ENCODE measurements at regions not wholly inside any gene's neighbourhood (a gene's known extent, or its start where the extent isn't known, plus 50 kb on each side); places are given as distances from the start of the nearest gene placed in this dataset.

- Histone ChIP-seq H3K27ac (no peak overlapping the region), H3K4me2 (no peak overlapping the region), H3K79me2 (ENCODE audit: low read depth) (no peaks in the 10 kb centered on the region), H3K9ac (no peak overlapping the region), H3K4me1 (no peaks in the 10 kb centered on the region), H3K4me3 (no peak overlapping the region), H3K27me3 (no peaks in the 10 kb centered on the region), H3K36me3 (no peaks in the 10 kb centered on the region), H2AFZ (replicated peaks) (no peak overlapping the region), H4K20me1 (ENCODE audit: low read depth) (no peaks in the 10 kb centered on the region), H3K9me3 (ENCODE audit: low read depth) (no peaks in the 10 kb centered on the region), H3F3A (ENCODE audit: low read depth) (no peaks in the 10 kb centered on the region)
- no peak for DNase-seq (ENCODE audit: low spot score)
- H3K4me3 Mint-ChIP-seq = no peak overlapping the region
- H3K27me3 Mint-ChIP-seq (ENCODE audit: insufficient read depth, low read depth) = peaks cover 13% of the 10 kb centered on the region
- no peak overlapping the region for H3K27ac Mint-ChIP-seq
- TF ChIP-seq EZH2 (IDR thresholded peaks at IDR 0.05) (no peak), EZH2phosphoT487 (IDR thresholded peaks at IDR 0.05) (no peak), CTCF (IDR thresholded peaks at IDR 0.05) (no peak)
- peaks cover 7% of the 10 kb centered on the region for H3K9me3 Mint-ChIP-seq
- peaks cover 16% of the 10 kb centered on the region for H3K4me1 Mint-ChIP-seq
- H3K36me3 Mint-ChIP-seq = no peaks in the 10 kb centered on the region
Observed at GRCh38 chr20:48041078-48041780, 255.9 kb upstream of the SULF2 start.

- Mint-ChIP-seq H3K27ac (no peak overlapping the region), H3K27me3 (ENCODE audit: insufficient read depth, low read depth) (peaks cover 13% of the 10 kb centered on the region)
- no peak overlapping the region for H3K27ac ChIP-seq
Observed at GRCh38 chr20:48040491-48040890, 255.2 kb upstream of the SULF2 start.

GRCh38 chr20:48040051-48040450 is 254.8 kb upstream of the SULF2 start:
- no peaks in the 10 kb centered on the region for H3F3A ChIP-seq (ENCODE audit: low read depth)
- no peak overlapping the region for H3K27ac Mint-ChIP-seq
- peaks cover 16% of the 10 kb centered on the region for H3K4me1 Mint-ChIP-seq
- H4K20me1 ChIP-seq (ENCODE audit: low read depth) = no peaks in the 10 kb centered on the region
- no peak for DNase-seq (ENCODE audit: low spot score)
- no peak overlapping the region for H3K27ac ChIP-seq
- H3K27me3 ChIP-seq = no peaks in the 10 kb centered on the region
- no peak overlapping the region for H3K4me3 ChIP-seq
- no peaks in the 10 kb centered on the region for H3K79me2 ChIP-seq (ENCODE audit: low read depth)
- peaks cover 7% of the 10 kb centered on the region for H3K9me3 Mint-ChIP-seq
- no peak overlapping the region for H3K9ac ChIP-seq
- no peaks in the 10 kb centered on the region for H3K36me3 ChIP-seq
- H2AFZ ChIP-seq (replicated peaks) = no peak overlapping the region
- H3K9me3 ChIP-seq (ENCODE audit: low read depth) = no peaks in the 10 kb centered on the region
- peaks cover 13% of the 10 kb centered on the region for H3K27me3 Mint-ChIP-seq (ENCODE audit: insufficient read depth, low read depth)
- H3K36me3 Mint-ChIP-seq = no peaks in the 10 kb centered on the region
- H3K4me2 ChIP-seq = no peak overlapping the region
- no peak overlapping the region for H3K4me3 Mint-ChIP-seq
- TF ChIP-seq CTCF (IDR thresholded peaks at IDR 0.05) = no peak
- no peak for TF ChIP-seq EZH2phosphoT487 (IDR thresholded peaks at IDR 0.05)
- no peak for TF ChIP-seq EZH2 (IDR thresholded peaks at IDR 0.05)
- no peaks in the 10 kb centered on the region for H3K4me1 ChIP-seq

More at GRCh38 chr20:48040491-48040890, 255.2 kb upstream of the SULF2 start:
- H3K4me3 ChIP-seq = no peak overlapping the region
- H3K4me2 ChIP-seq = no peak overlapping the region
- no peaks in the 10 kb centered on the region for H4K20me1 ChIP-seq (ENCODE audit: low read depth)
- Mint-ChIP-seq H3K4me3 (no peak overlapping the region), H3K36me3 (no peaks in the 10 kb centered on the region), H3K9me3 (peaks cover 7% of the 10 kb centered on the region), H3K4me1 (peaks cover 16% of the 10 kb centered on the region)
- TF ChIP-seq EZH2phosphoT487 (IDR thresholded peaks at IDR 0.05) (no peak), EZH2 (IDR thresholded peaks at IDR 0.05) (no peak), CTCF (IDR thresholded peaks at IDR 0.05) (no peak)
- H3K9ac ChIP-seq = no peak overlapping the region
- H3K36me3 ChIP-seq = no peaks in the 10 kb centered on the region
- no peaks in the 10 kb centered on the region for H3K27me3 ChIP-seq
- no peaks in the 10 kb centered on the region for H3K9me3 ChIP-seq (ENCODE audit: low read depth)
- no peaks in the 10 kb centered on the region for H3F3A ChIP-seq (ENCODE audit: low read depth)
- H3K4me1 ChIP-seq = no peaks in the 10 kb centered on the region
- no peaks in the 10 kb centered on the region for H3K79me2 ChIP-seq (ENCODE audit: low read depth)
- H2AFZ ChIP-seq (replicated peaks) = no peak overlapping the region
- no peak for DNase-seq (ENCODE audit: low spot score)
